ENCODE measurements at regions not wholly inside any gene's neighbourhood (a gene's known extent, or its start where the extent isn't known, plus 50 kb on each side); places are given as distances from the start of the nearest gene placed in this dataset.
A peak's percentile ranks its signal among the peaks of the same experiment; 100 is the strongest.
"Not testable (repeated sequence)": the region's sequence is repeated elsewhere in the genome, so short reads cannot be mapped to it uniquely, and the experiment has no call there.

GRCh38 chr11:13188179-13188578 lies 89.4 kb upstream of the BMAL1 start:
- Histone ChIP-seq H3K27me3 (ENCODE audit: control insufficient read depth in 3 of 3, insufficient read depth in 3 of 3, low read length in 3 of 3) (no peaks in the 10 kb centered on the region), H3K4me3 (ENCODE audit: low read length in 3 of 3) (no peak overlapping the region)

GRCh38 chr11:13189561-13190426 lies 87.8 kb upstream of the BMAL1 start:
- Histone ChIP-seq H3K4me3 (ENCODE audit: low read length in 3 of 3) (no peak overlapping the region), H3K27me3 (ENCODE audit: control insufficient read depth in 3 of 3, insufficient read depth in 3 of 3, low read length in 3 of 3) (no peaks in the 10 kb centered on the region), H3K9me3 (ENCODE audit: control insufficient read depth in 3 of 3, low read length in 3 of 3) (no peaks in the 10 kb centered on the region), H3K4me1 (ENCODE audit: control insufficient read depth in 3 of 3, insufficient read depth in 3 of 3, low read length in 3 of 3) (no peaks in the 10 kb centered on the region), H3K36me3 (ENCODE audit: control insufficient read depth in 3 of 3, insufficient read depth in 3 of 3, low read length in 3 of 3) (no peaks in the 10 kb centered on the region), H3K9ac (ENCODE audit: low read depth in 1 of 3, low read length in 3 of 3) (no peak overlapping the region), H3K27ac (ENCODE audit: low read depth, low read length) (no peak overlapping the region)

More at GRCh38 chr11:13188179-13188578, 89.4 kb upstream of the BMAL1 start:
- H3K9ac ChIP-seq (ENCODE audit: low read depth in 1 of 3, low read length in 3 of 3), result no peak overlapping the region
- no peaks in the 10 kb centered on the region for H3K36me3 ChIP-seq (ENCODE audit: control insufficient read depth in 3 of 3, insufficient read depth in 3 of 3, low read length in 3 of 3)
- H3K27ac ChIP-seq (ENCODE audit: low read depth, low read length), result no peak overlapping the region
- H3K4me1 ChIP-seq (ENCODE audit: control insufficient read depth in 3 of 3, insufficient read depth in 3 of 3, low read length in 3 of 3), result peaks cover 0 to 3% (median 0%) of the 10 kb centered on the region in 3 donors
- H3K9me3 ChIP-seq (ENCODE audit: control insufficient read depth in 3 of 3, low read length in 3 of 3), result no peaks in the 10 kb centered on the region

- Histone ChIP-seq H3K36me3 (ENCODE audit: control insufficient read depth in 3 of 3, insufficient read depth in 3 of 3, low read length in 3 of 3) (no peaks in the 10 kb centered on the region), H3K27me3 (ENCODE audit: control insufficient read depth in 3 of 3, insufficient read depth in 3 of 3, low read length in 3 of 3) (no peaks in the 10 kb centered on the region), H3K4me1 (ENCODE audit: control insufficient read depth in 3 of 3, insufficient read depth in 3 of 3, low read length in 3 of 3) (no peaks in the 10 kb centered on the region), H3K27ac (ENCODE audit: low read depth, low read length) (no peak overlapping the region), H3K4me3 (ENCODE audit: low read length in 3 of 3) (no peak overlapping the region), H3K9ac (ENCODE audit: low read depth in 1 of 3, low read length in 3 of 3) (no peak overlapping the region), H3K9me3 (ENCODE audit: control insufficient read depth in 3 of 3, low read length in 3 of 3) (peaks cover 3 to 4% (median 3%) of the 10 kb centered on the region in 3 donors)
Observed at GRCh38 chr11:13193613-13194012, 84.0 kb upstream of the BMAL1 start.

- H3K36me3 ChIP-seq (ENCODE audit: control insufficient read depth in 3 of 3, insufficient read depth in 3 of 3, low read length in 3 of 3); H3K4me3 ChIP-seq (ENCODE audit: low read length in 3 of 3); H3K9ac ChIP-seq (ENCODE audit: low read depth in 1 of 3, low read length in 3 of 3); H3K9me3 ChIP-seq (ENCODE audit: control insufficient read depth in 3 of 3, low read length in 3 of 3); H3K27ac ChIP-seq (ENCODE audit: low read depth, low read length); H3K4me1 ChIP-seq (ENCODE audit: control insufficient read depth in 3 of 3, insufficient read depth in 3 of 3, low read length in 3 of 3); H3K27me3 ChIP-seq (ENCODE audit: control insufficient read depth in 3 of 3, insufficient read depth in 3 of 3, low read length in 3 of 3): not testable (repeated sequence)
Observed at GRCh38 chr11:13197374-13197773, 80.2 kb upstream of the BMAL1 start.

GRCh38 chr11:13205486-13205885 lies 72.1 kb upstream of the BMAL1 start:
- no peak overlapping the region for H3K27ac ChIP-seq (ENCODE audit: low read depth, low read length)
- no peaks in the 10 kb centered on the region for H3K36me3 ChIP-seq (ENCODE audit: control insufficient read depth in 3 of 3, insufficient read depth in 3 of 3, low read length in 3 of 3)
- peaks cover 0 to 6% (median 4%) of the 10 kb centered on the region in 3 donors for H3K4me1 ChIP-seq (ENCODE audit: control insufficient read depth in 3 of 3, insufficient read depth in 3 of 3, low read length in 3 of 3)
- no peaks in the 10 kb centered on the region for H3K9me3 ChIP-seq (ENCODE audit: control insufficient read depth in 3 of 3, low read length in 3 of 3)
- H3K4me3 ChIP-seq (ENCODE audit: low read length in 3 of 3), result no peak overlapping the region
- H3K27me3 ChIP-seq (ENCODE audit: control insufficient read depth in 3 of 3, insufficient read depth in 3 of 3, low read length in 3 of 3), result no peaks in the 10 kb centered on the region
- no peak overlapping the region for H3K9ac ChIP-seq (ENCODE audit: low read depth in 1 of 3, low read length in 3 of 3)

GRCh38 chr11:13206086-13206640 lies 71.4 kb upstream of the BMAL1 start:
- H3K4me3 ChIP-seq (ENCODE audit: low read length in 3 of 3), result no peak overlapping the region
- H3K9ac ChIP-seq (ENCODE audit: low read depth in 1 of 3, low read length in 3 of 3), result no peak overlapping the region
- no peaks in the 10 kb centered on the region for H3K27me3 ChIP-seq (ENCODE audit: control insufficient read depth in 3 of 3, insufficient read depth in 3 of 3, low read length in 3 of 3)
- no peak overlapping the region for H3K27ac ChIP-seq (ENCODE audit: low read depth, low read length)
- no peaks in the 10 kb centered on the region for H3K36me3 ChIP-seq (ENCODE audit: control insufficient read depth in 3 of 3, insufficient read depth in 3 of 3, low read length in 3 of 3)
- no peaks in the 10 kb centered on the region for H3K9me3 ChIP-seq (ENCODE audit: control insufficient read depth in 3 of 3, low read length in 3 of 3)
- H3K4me1 ChIP-seq (ENCODE audit: control insufficient read depth in 3 of 3, insufficient read depth in 3 of 3, low read length in 3 of 3), result peaks cover 0 to 6% (median 4%) of the 10 kb centered on the region in 3 donors

GRCh38 chr11:13207270-13207664 lies 70.3 kb upstream of the BMAL1 start:
- Histone ChIP-seq H3K4me1 (ENCODE audit: control insufficient read depth in 3 of 3, insufficient read depth in 3 of 3, low read length in 3 of 3) (peaks cover 0 to 6% (median 4%) of the 10 kb centered on the region in 3 donors), H3K36me3 (ENCODE audit: control insufficient read depth in 3 of 3, insufficient read depth in 3 of 3, low read length in 3 of 3) (no peaks in the 10 kb centered on the region), H3K9ac (ENCODE audit: low read depth in 1 of 3, low read length in 3 of 3) (no peak overlapping the region), H3K9me3 (ENCODE audit: control insufficient read depth in 3 of 3, low read length in 3 of 3) (no peaks in the 10 kb centered on the region), H3K4me3 (ENCODE audit: low read length in 3 of 3) (peak overlapping the region in 1 of 3 donors; percentile 36), H3K27me3 (ENCODE audit: control insufficient read depth in 3 of 3, insufficient read depth in 3 of 3, low read length in 3 of 3) (no peaks in the 10 kb centered on the region), H3K27ac (ENCODE audit: low read depth, low read length) (no peak overlapping the region)

- Histone ChIP-seq H3K9me3 (ENCODE audit: control insufficient read depth in 3 of 3, low read length in 3 of 3) (no peaks in the 10 kb centered on the region), H3K4me1 (ENCODE audit: control insufficient read depth in 3 of 3, insufficient read depth in 3 of 3, low read length in 3 of 3) (peaks cover 0 to 6% (median 4%) of the 10 kb centered on the region in 3 donors), H3K27ac (ENCODE audit: low read depth, low read length) (peak overlapping the region; percentile 21), H3K9ac (ENCODE audit: low read depth in 1 of 3, low read length in 3 of 3) (peak overlapping the region in 1 of 3 donors; percentile 60), H3K27me3 (ENCODE audit: control insufficient read depth in 3 of 3, insufficient read depth in 3 of 3, low read length in 3 of 3) (peaks cover 0 to under 1% (median 0%) of the 10 kb centered on the region in 3 donors), H3K36me3 (ENCODE audit: control insufficient read depth in 3 of 3, insufficient read depth in 3 of 3, low read length in 3 of 3) (no peaks in the 10 kb centered on the region), H3K4me3 (ENCODE audit: low read length in 3 of 3) (peak overlapping the region; percentile 36 to 61 (median 47))
Observed at GRCh38 chr11:13207665-13208594, 69.7 kb upstream of the BMAL1 start.

GRCh38 chr11:13208921-13209320 lies 68.7 kb upstream of the BMAL1 start:
- H3K4me3 ChIP-seq (ENCODE audit: low read length in 3 of 3), result no peak overlapping the region
- no peak overlapping the region for H3K9ac ChIP-seq (ENCODE audit: low read depth in 1 of 3, low read length in 3 of 3)
- peaks cover 0 to 2% (median 0%) of the 10 kb centered on the region in 3 donors for H3K27me3 ChIP-seq (ENCODE audit: control insufficient read depth in 3 of 3, insufficient read depth in 3 of 3, low read length in 3 of 3)
- H3K36me3 ChIP-seq (ENCODE audit: control insufficient read depth in 3 of 3, insufficient read depth in 3 of 3, low read length in 3 of 3), result no peaks in the 10 kb centered on the region
- no peaks in the 10 kb centered on the region for H3K9me3 ChIP-seq (ENCODE audit: control insufficient read depth in 3 of 3, low read length in 3 of 3)
- peaks cover 0 to 6% (median 4%) of the 10 kb centered on the region in 3 donors for H3K4me1 ChIP-seq (ENCODE audit: control insufficient read depth in 3 of 3, insufficient read depth in 3 of 3, low read length in 3 of 3)
- H3K27ac ChIP-seq (ENCODE audit: low read depth, low read length), result no peak overlapping the region

Data from skeletal muscle tissue (tissue), 3 donors.